ENCODE measurements at regions not wholly inside any gene's neighbourhood (a gene's known extent, or its start where the extent isn't known, plus 50 kb on each side); places are given as distances from the start of the nearest gene placed in this dataset.
"Not testable (repeated sequence)": the region's sequence is repeated elsewhere in the genome, so short reads cannot be mapped to it uniquely, and the experiment has no call there.

- H3K4me3 Mint-ChIP-seq = no peak overlapping the region
- peaks cover 4% of the 10 kb centered on the region for H3K4me1 Mint-ChIP-seq
- peaks cover 6% of the 10 kb centered on the region for H3K9me3 Mint-ChIP-seq
- H3K36me3 Mint-ChIP-seq (ENCODE audit: insufficient read depth) = no peaks in the 10 kb centered on the region
- DNase-seq (ENCODE audit: low spot score in 2 of 2) (no peak), ATAC-seq (replicated peaks; ENCODE audit: extremely low read depth, poor library complexity, severe bottlenecking) (no peak)
- H3K27ac Mint-ChIP-seq (ENCODE audit: low read depth) = no peak overlapping the region
- no peaks in the 10 kb centered on the region for H3K27me3 Mint-ChIP-seq
These were observed 701.5 kb downstream of the BCL11A start for GRCh38 chr2:59851836-59852475.

DNA sequence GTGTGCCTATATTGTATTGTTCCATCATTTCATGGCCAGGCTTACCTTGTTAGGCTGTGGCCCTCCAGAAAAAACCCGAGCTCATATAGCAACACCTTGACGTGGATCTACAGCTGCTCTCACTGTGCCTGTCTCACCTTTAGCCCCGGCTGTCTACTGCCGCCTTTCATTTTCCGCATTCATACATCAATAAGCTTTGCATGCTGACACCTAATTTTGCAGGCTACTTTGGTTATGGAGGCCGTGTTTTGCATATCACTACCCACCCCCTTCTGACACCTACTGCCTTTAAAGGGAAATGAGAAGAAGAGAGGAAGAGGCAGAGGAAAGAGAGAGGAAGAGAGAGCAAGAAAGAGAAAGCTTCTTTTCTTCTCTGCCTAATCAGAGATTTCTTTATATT, 702.9 kb downstream of the BCL11A start:
- peaks cover 4% of the 10 kb centered on the region for H3K4me1 Mint-ChIP-seq
- no peaks in the 10 kb centered on the region for H3K27me3 Mint-ChIP-seq
- ATAC-seq (replicated peaks; ENCODE audit: extremely low read depth, poor library complexity, severe bottlenecking) (no peak), DNase-seq (ENCODE audit: low spot score in 2 of 2) (no peak)
- H3K9me3 Mint-ChIP-seq = peaks cover 6% of the 10 kb centered on the region
- no peak overlapping the region for H3K27ac Mint-ChIP-seq (ENCODE audit: low read depth)
- H3K4me3 Mint-ChIP-seq = no peak overlapping the region
- H3K36me3 Mint-ChIP-seq (ENCODE audit: insufficient read depth) = no peaks in the 10 kb centered on the region

GRCh38 chr2:59833941-59834340, 719.5 kb downstream of the BCL11A start:
- Mint-ChIP-seq H3K36me3 (ENCODE audit: insufficient read depth) (no peaks in the 10 kb centered on the region), H3K4me1 (no peaks in the 10 kb centered on the region), H3K4me3 (no peak overlapping the region), H3K27ac (ENCODE audit: low read depth) (no peak overlapping the region), H3K27me3 (no peaks in the 10 kb centered on the region), H3K9me3 (peaks cover 18% of the 10 kb centered on the region)
- DNase-seq (ENCODE audit: low spot score in 2 of 2) = no peak
- ATAC-seq (replicated peaks; ENCODE audit: extremely low read depth, poor library complexity, severe bottlenecking) = no peak

- DNase-seq (ENCODE audit: low spot score in 2 of 2) = no peak
- Mint-ChIP-seq H3K27ac (ENCODE audit: low read depth) (no peak overlapping the region), H3K4me1 (no peaks in the 10 kb centered on the region), H3K27me3 (no peaks in the 10 kb centered on the region), H3K36me3 (ENCODE audit: insufficient read depth) (no peaks in the 10 kb centered on the region), H3K4me3 (no peak overlapping the region), H3K9me3 (peaks cover 9% of the 10 kb centered on the region)
- ATAC-seq (replicated peaks; ENCODE audit: extremely low read depth, poor library complexity, severe bottlenecking) = no peak
These were observed 722.9 kb downstream of the BCL11A start for GRCh38 chr2:59830601-59831000.

DNA sequence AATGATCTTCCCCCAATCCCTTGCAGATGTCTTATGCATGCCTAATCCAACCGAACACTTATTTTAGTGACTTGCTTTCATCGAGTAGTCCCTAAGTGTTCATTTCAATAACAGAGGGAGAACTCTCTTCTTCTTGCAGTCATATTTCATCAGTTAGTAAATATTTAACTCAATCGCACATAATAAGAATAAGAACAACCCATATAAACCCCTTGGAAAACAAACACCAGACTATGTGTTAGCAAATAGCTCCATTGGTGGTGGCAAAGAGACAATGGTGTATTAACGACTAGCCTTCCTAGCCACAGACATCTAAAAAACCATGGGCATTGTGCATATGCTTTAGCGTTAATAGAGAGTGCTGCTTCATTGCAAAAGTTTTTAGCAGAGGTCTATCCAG, 725.8 kb downstream of the BCL11A start:
- no peak overlapping the region for H3K27ac Mint-ChIP-seq (ENCODE audit: low read depth)
- no peak for ATAC-seq (replicated peaks; ENCODE audit: extremely low read depth, poor library complexity, severe bottlenecking)
- no peaks in the 10 kb centered on the region for H3K4me1 Mint-ChIP-seq

DNA sequence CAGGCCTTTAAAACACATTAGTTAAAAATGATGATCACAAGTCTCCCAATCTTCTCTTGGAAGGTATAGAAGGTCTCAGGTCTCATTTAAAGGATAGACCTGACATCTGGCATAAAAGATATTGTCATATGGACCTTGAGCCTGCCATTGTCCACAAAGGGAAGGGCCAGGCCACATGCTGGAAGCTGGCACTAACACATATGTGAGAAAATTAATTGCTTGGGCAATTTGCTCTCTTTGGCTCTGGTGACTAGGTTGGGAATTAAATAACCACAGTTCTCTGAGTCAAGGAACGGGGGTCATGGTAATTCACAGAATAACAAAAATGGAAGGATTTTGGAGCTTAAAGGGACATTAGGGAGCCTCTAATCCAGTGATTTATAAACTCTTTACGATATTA, 727.3 kb downstream of the BCL11A start:
- H3K4me1 Mint-ChIP-seq = no peaks in the 10 kb centered on the region
- no peaks in the 10 kb centered on the region for H3K27me3 Mint-ChIP-seq
- H3K27ac Mint-ChIP-seq (ENCODE audit: low read depth) = no peak overlapping the region
- no peak for ATAC-seq (replicated peaks; ENCODE audit: extremely low read depth, poor library complexity, severe bottlenecking)
- H3K9me3 Mint-ChIP-seq = no peaks in the 10 kb centered on the region
- no peak for DNase-seq (ENCODE audit: low spot score in 2 of 2)
- no peak overlapping the region for H3K4me3 Mint-ChIP-seq
- no peaks in the 10 kb centered on the region for H3K36me3 Mint-ChIP-seq (ENCODE audit: insufficient read depth)

More for the DNA sequence above, 725.8 kb downstream of the BCL11A start:
- Mint-ChIP-seq H3K27me3 (no peaks in the 10 kb centered on the region), H3K36me3 (ENCODE audit: insufficient read depth) (no peaks in the 10 kb centered on the region), H3K9me3 (no peaks in the 10 kb centered on the region), H3K4me3 (no peak overlapping the region)
- no peak for DNase-seq (ENCODE audit: low spot score in 2 of 2)

DNA sequence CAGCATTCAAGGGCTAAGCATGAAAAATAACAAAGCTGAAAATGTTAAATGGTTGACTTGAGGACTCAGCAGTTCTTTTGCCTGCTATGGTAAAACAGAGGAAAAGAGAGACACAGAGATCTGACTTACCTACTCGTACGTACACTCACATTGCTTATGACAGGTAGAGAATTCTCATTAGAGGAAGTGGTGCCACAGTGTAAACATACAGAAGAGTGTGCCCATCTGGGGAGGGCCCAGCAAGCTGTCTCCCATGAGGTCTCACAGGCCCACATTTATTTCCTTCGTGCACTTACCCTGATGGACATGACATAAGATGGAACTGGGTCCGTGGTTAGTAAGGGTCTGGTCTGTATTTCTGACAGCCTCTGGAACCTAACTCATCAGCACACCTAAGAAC, 729.1 kb downstream of the BCL11A start:
- H3K9me3 Mint-ChIP-seq = no peaks in the 10 kb centered on the region
- H3K27ac Mint-ChIP-seq (ENCODE audit: low read depth) = no peak overlapping the region
- DNase-seq (ENCODE audit: low spot score in 2 of 2) (no peak), ATAC-seq (replicated peaks; ENCODE audit: extremely low read depth, poor library complexity, severe bottlenecking) (no peak)
- H3K27me3 Mint-ChIP-seq = no peaks in the 10 kb centered on the region
- H3K4me1 Mint-ChIP-seq = no peaks in the 10 kb centered on the region
- no peak overlapping the region for H3K4me3 Mint-ChIP-seq
- no peaks in the 10 kb centered on the region for H3K36me3 Mint-ChIP-seq (ENCODE audit: insufficient read depth)

GRCh38 chr2:59816075-59816474, 737.4 kb downstream of the BCL11A start:
- Mint-ChIP-seq H3K4me3 (no peak overlapping the region), H3K4me1 (no peaks in the 10 kb centered on the region), H3K36me3 (ENCODE audit: insufficient read depth) (no peaks in the 10 kb centered on the region), H3K27me3 (no peaks in the 10 kb centered on the region), H3K9me3 (peaks cover 12% of the 10 kb centered on the region), H3K27ac (ENCODE audit: low read depth) (no peak overlapping the region)
- DNase-seq (ENCODE audit: low spot score in 2 of 2) (no peak), ATAC-seq (replicated peaks; ENCODE audit: extremely low read depth, poor library complexity, severe bottlenecking) (no peak)

GRCh38 chr2:59810283-59810682, 743.2 kb downstream of the BCL11A start:
- H3K36me3 Mint-ChIP-seq (ENCODE audit: insufficient read depth); H3K27me3 Mint-ChIP-seq; ATAC-seq (replicated peaks; ENCODE audit: extremely low read depth, poor library complexity, severe bottlenecking); DNase-seq (ENCODE audit: low spot score in 2 of 2); H3K4me1 Mint-ChIP-seq; H3K4me3 Mint-ChIP-seq; H3K27ac Mint-ChIP-seq (ENCODE audit: low read depth): not testable (repeated sequence)
- peaks cover 18% of the 10 kb centered on the region for H3K9me3 Mint-ChIP-seq

DNA sequence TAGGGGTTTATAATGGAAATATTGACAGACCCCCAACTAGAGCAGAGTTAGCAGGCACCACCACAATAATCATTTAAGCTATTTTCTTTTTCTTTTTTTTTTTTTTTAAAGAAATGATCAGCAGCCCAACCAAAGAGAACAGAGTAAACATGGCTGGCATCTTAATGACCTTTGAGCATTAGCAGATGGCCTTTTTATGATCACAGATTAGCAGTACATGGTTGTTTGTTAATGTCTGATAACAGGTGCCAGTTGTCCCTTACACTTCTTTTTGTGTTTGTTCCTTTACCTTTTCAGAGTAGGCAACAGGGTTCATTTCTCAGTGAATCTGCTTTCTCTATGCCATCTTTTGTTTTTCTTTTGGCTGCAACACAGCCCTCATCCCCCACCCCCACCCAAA, 747.0 kb downstream of the BCL11A start:
- no peak for DNase-seq (ENCODE audit: low spot score in 2 of 2)
- H3K4me3 Mint-ChIP-seq = no peak overlapping the region
- H3K4me1 Mint-ChIP-seq = no peaks in the 10 kb centered on the region
- no peaks in the 10 kb centered on the region for H3K27me3 Mint-ChIP-seq
- no peak overlapping the region for H3K27ac Mint-ChIP-seq (ENCODE audit: low read depth)
- no peak for ATAC-seq (replicated peaks; ENCODE audit: extremely low read depth, poor library complexity, severe bottlenecking)
- peaks cover 9% of the 10 kb centered on the region for H3K9me3 Mint-ChIP-seq
- no peaks in the 10 kb centered on the region for H3K36me3 Mint-ChIP-seq (ENCODE audit: insufficient read depth)

DNA sequence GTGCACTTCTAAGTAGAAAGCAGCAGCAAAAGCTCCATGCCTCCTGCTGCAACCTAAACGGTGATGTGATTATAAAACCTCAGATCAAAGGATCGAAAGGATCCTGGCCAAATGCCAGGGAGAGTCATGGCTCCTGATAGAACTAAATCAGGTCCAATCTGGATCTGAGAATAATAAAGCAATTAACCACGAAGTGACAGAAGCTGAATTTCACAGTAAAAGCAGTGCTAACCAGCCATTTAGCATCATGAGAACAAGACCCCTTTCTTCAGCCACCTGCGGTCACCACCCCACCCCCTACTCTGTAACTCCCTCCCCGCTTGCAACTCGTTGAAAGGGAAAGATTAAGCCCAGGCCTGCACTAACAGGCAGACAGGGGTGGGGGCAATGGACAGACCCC, 748.7 kb downstream of the BCL11A start:
- DNase-seq (ENCODE audit: low spot score in 2 of 2) (no peak), ATAC-seq (replicated peaks; ENCODE audit: extremely low read depth, poor library complexity, severe bottlenecking) (no peak)
- Mint-ChIP-seq H3K4me1 (no peaks in the 10 kb centered on the region), H3K9me3 (peaks cover 4% of the 10 kb centered on the region), H3K27me3 (no peaks in the 10 kb centered on the region), H3K36me3 (ENCODE audit: insufficient read depth) (no peaks in the 10 kb centered on the region), H3K4me3 (no peak overlapping the region), H3K27ac (ENCODE audit: low read depth) (no peak overlapping the region)

DNA sequence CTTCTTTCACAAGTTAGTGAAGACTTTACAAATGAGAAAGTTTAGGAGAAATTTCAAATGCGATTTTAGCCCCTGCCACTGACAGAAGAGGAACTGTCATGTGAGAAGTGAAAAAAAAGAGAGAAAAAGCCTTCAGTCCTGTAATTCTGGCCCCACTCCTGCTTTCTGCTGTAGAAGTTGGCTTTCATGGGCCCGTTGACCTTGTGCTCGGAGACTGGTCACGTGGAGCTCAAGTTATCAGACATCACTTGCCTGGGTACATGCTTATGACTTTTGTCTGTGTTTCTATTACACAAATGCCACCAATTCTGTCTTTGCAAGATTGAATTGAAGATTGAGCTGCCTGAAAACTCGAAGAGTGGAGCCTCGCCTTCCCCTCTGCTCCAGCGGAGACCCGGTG, 749.9 kb downstream of the BCL11A start:
- H3K9me3 Mint-ChIP-seq = peaks cover 4% of the 10 kb centered on the region
- no peak overlapping the region for H3K4me3 Mint-ChIP-seq
- H3K4me1 Mint-ChIP-seq = no peaks in the 10 kb centered on the region
- DNase-seq (ENCODE audit: low spot score in 2 of 2) (no peak), ATAC-seq (replicated peaks; ENCODE audit: extremely low read depth, poor library complexity, severe bottlenecking) (no peak)
- no peaks in the 10 kb centered on the region for H3K27me3 Mint-ChIP-seq
- no peak overlapping the region for H3K27ac Mint-ChIP-seq (ENCODE audit: low read depth)
- H3K36me3 Mint-ChIP-seq (ENCODE audit: insufficient read depth) = no peaks in the 10 kb centered on the region

GRCh38 chr2:59798687-59799232, 754.7 kb downstream of the BCL11A start:
- no peaks in the 10 kb centered on the region for H3K27me3 Mint-ChIP-seq
- H3K4me3 Mint-ChIP-seq = no peak overlapping the region
- DNase-seq (ENCODE audit: low spot score in 2 of 2) (no peak), ATAC-seq (replicated peaks; ENCODE audit: extremely low read depth, poor library complexity, severe bottlenecking) (no peak)
- no peak overlapping the region for H3K27ac Mint-ChIP-seq (ENCODE audit: low read depth)
- H3K36me3 Mint-ChIP-seq (ENCODE audit: insufficient read depth) = no peaks in the 10 kb centered on the region
- peaks cover 6% of the 10 kb centered on the region for H3K9me3 Mint-ChIP-seq
- H3K4me1 Mint-ChIP-seq = no peaks in the 10 kb centered on the region
